ENCODE measurements at regions not wholly inside any gene's neighbourhood (a gene's known extent, or its start where the extent isn't known, plus 50 kb on each side); places are given as distances from the start of the nearest gene placed in this dataset.

- ChIA-PET POLR2A (no interaction called here), CTCF (interaction anchor here (1.2 to 1.4 kb wide), 2 partner anchors 11 to 12 kb away, joined by 6 to 7 read pairs; no protein-coding TSS in a partner anchor)
- WGBS (ENCODE audit: missing lambda C conversion rate): 67% methylated on average over 4 of the region's 4 CpGs
- Histone ChIP-seq H3K9me3 (no peaks in the 10 kb centered on the region), H3K4me1 (no peaks in the 10 kb centered on the region), H3K4me3 (no peak overlapping the region), H3K4me2 (no peak overlapping the region), H3K27ac (no peak overlapping the region)
- TF ChIP-seq RNF2 (IDR thresholded peaks at IDR 0.05; ENCODE audit: borderline replicate concordance, low read depth) (no peak), JUN (IDR thresholded peaks at IDR 0.05) (no peak), PBX3 (IDR thresholded peaks at IDR 0.05) (no peak), FOSB (CRISPR knock-in tag; IDR thresholded peaks at IDR 0.05) (no peak), RAD21 (conservative IDR thresholded peaks at IDR 0.05 in 1 of 2, IDR thresholded peaks at IDR 0.05 in 1 of 2) (no peak), POLR2AphosphoS2 (conservative IDR thresholded peaks at IDR 0.05; ENCODE audit: low read length) (no peak), NFE2L2 (conservative IDR thresholded peaks at IDR 0.05; ENCODE audit: low read length) (no peak)
- DNase-seq (ENCODE audit: low read depth in 1 of 2, low spot score in 1 of 2) (no peak), ATAC-seq (no peak), FAIRE-seq (no peak)
Observed at GRCh38 chr5:61670941-61671340, 338.9 kb downstream of the ZSWIM6 start.

DNA sequence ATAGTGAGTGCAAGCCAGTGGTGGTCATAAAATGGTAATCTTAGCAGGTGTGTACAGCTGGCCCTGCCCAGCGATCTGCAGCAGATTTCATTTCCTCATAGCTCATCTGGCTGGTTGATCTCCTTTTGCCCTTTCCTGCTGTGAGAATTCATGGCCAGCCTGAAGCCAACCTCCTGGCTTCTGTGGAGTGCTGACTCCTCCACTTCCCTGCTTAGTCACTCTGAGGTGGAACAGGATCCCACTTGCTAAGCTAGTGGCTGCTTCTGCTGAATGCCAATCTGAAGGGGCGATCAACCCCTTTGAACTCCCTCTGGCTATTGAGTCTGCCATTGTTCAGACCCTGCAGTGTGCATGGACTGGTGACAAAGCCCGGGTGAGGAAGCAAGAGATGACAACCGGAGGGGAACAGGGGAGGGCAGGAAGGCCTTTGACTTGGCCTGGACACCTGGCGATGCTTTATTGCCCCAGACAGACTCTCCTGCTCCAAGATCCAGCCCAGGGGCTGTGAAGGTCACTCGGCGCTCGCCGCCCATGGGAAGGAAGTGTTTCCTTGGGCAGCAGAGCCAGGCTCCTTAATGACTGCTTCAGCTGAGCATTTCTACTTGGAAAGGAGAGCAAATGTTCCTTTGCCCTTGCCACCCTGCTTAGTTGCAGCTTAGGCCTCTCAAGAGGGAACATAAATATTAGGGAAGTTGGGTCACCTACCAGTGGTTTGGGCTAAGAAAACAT, 341.1 kb downstream of the ZSWIM6 start:
- POLR2A ChIA-PET: no interaction called here
- peak; percentile 12 to 60; a peak in 3 of 6 replicates for ATAC-seq
- FAIRE-seq: no peak

More for the DNA sequence above, 341.1 kb downstream of the ZSWIM6 start:
- TF ChIP-seq EHF (CRISPR knock-in tag; IDR thresholded peaks at IDR 0.05): no peak
- TF ChIP-seq CHD4 (IDR thresholded peaks at IDR 0.05; ENCODE audit: borderline replicate concordance): no peak
- TF ChIP-seq FOSB (CRISPR knock-in tag; IDR thresholded peaks at IDR 0.05): no peak
- TF ChIP-seq RCOR1 (IDR thresholded peaks at IDR 0.05; ENCODE audit: low read depth, low read length): no peak
- no peak for TF ChIP-seq CBX8 (IDR thresholded peaks at IDR 0.05)
- no peak for TF ChIP-seq RARB (CRISPR knock-in tag; IDR thresholded peaks at IDR 0.05)
- no peak for TF ChIP-seq MAFK (IDR thresholded peaks at IDR 0.05; ENCODE audit: partially characterized antibody)
- TF ChIP-seq, protein P1, sequence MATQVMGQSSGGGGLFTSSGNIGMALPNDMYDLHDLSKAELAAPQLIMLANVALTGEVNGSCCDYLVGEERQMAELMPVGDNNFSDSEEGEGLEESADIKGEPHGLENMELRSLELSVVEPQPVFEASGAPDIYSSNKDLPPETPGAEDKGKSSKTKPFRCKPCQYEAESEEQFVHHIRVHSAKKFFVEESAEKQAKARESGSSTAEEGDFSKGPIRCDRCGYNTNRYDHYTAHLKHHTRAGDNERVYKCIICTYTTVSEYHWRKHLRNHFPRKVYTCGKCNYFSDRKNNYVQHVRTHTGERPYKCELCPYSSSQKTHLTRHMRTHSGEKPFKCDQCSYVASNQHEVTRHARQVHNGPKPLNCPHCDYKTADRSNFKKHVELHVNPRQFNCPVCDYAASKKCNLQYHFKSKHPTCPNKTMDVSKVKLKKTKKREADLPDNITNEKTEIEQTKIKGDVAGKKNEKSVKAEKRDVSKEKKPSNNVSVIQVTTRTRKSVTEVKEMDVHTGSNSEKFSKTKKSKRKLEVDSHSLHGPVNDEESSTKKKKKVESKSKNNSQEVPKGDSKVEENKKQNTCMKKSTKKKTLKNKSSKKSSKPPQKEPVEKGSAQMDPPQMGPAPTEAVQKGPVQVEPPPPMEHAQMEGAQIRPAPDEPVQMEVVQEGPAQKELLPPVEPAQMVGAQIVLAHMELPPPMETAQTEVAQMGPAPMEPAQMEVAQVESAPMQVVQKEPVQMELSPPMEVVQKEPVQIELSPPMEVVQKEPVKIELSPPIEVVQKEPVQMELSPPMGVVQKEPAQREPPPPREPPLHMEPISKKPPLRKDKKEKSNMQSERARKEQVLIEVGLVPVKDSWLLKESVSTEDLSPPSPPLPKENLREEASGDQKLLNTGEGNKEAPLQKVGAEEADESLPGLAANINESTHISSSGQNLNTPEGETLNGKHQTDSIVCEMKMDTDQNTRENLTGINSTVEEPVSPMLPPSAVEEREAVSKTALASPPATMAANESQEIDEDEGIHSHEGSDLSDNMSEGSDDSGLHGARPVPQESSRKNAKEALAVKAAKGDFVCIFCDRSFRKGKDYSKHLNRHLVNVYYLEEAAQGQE (IDR thresholded peaks at IDR 0.05): no peak
- TF ChIP-seq RAD21 (conservative IDR thresholded peaks at IDR 0.05 in 1 of 2, IDR thresholded peaks at IDR 0.05 in 1 of 2): no peak
- no peak for TF ChIP-seq EP300 (IDR thresholded peaks at IDR 0.05)
- no peak for TF ChIP-seq RNF2 (IDR thresholded peaks at IDR 0.05; ENCODE audit: borderline replicate concordance, low read depth)
- TF ChIP-seq RFX5 (IDR thresholded peaks at IDR 0.05): no peak
- TF ChIP-seq HOXB5 (CRISPR knock-in tag; IDR thresholded peaks at IDR 0.05): no peak
- no peak for TF ChIP-seq GATA3 (IDR thresholded peaks at IDR 0.05; ENCODE audit: borderline replicate concordance)
- TF ChIP-seq ZFP36 (IDR thresholded peaks at IDR 0.05; ENCODE audit: borderline replicate concordance, partially characterized antibody): no peak
- TF ChIP-seq, protein P2, sequence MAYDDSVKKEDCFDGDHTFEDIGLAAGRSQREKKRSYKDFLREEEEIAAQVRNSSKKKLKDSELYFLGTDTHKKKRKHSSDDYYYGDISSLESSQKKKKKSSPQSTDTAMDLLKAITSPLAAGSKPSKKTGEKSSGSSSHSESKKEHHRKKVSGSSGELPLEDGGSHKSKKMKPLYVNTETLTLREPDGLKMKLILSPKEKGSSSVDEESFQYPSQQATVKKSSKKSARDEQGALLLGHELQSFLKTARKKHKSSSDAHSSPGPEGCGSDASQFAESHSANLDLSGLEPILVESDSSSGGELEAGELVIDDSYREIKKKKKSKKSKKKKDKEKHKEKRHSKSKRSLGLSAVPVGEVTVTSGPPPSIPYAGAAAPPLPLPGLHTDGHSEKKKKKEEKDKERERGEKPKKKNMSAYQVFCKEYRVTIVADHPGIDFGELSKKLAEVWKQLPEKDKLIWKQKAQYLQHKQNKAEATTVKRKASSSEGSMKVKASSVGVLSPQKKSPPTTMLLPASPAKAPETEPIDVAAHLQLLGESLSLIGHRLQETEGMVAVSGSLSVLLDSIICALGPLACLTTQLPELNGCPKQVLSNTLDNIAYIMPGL (CRISPR knock-in tag; IDR thresholded peaks at IDR 0.05; ENCODE audit: borderline replicate concordance): no peak
- TF ChIP-seq BHLHE40 (IDR thresholded peaks at IDR 0.05; ENCODE audit: low read depth, low read length): no peak
- CTCF ChIA-PET: interaction anchor here (0.7 to 0.8 kb wide), 3 partner anchors 10 to 209 kb away, joined by 3 to 4 read pairs (median 3); no protein-coding TSS in a partner anchor
- H3K4me3 ChIP-seq: no peak overlapping the region
- no peaks in the 10 kb centered on the region for H3K9me3 ChIP-seq
- no peak overlapping the region for H3K4me2 ChIP-seq
- WGBS (ENCODE audit: missing lambda C conversion rate): 84% methylated on average over 9 of the region's 9 CpGs
- peak in 1 of 2 experiments; percentile 40 for DNase-seq (ENCODE audit: low read depth in 1 of 2, low spot score in 1 of 2)
- H3K27ac ChIP-seq: no peak overlapping the region
- no peaks in the 10 kb centered on the region for H3K4me1 ChIP-seq
